Activated CD8-positive, alpha-beta T cell treated with anti-CD3 and anti-CD28 coated beads for 36 hours (primary cell): ENCODE measurements at regions not wholly inside any gene's neighbourhood (a gene's known extent, or its start where the extent isn't known, plus 50 kb on each side); places are given as distances from the start of the nearest gene placed in this dataset.
"Not testable (repeated sequence)": the region's sequence is repeated elsewhere in the genome, so short reads cannot be mapped to it uniquely, and the experiment has no call there.

Source experiments
- ATAC-seq: fragments of 200-7000 bp; cut with Tn5 transposase; one replicate; pipeline ENCODE4 v1.10.0; 2021; ENCODE audit warnings: mild to moderate bottlenecking, moderate library complexity
- CTCF ChIA-PET: fragments of 350-600 bp; sonication (Branson Sonifier 250); formaldehyde crosslinking; loops from one replicate; lab custom pipeline; 2021; ENCODE audit warnings: antibody characterized with exemption; lab: Charles Lee
- POLR2A ChIA-PET: fragments of 350-600 bp; sonication (Branson Sonifier 250); formaldehyde crosslinking; loops from one replicate; lab custom pipeline; 2021; ENCODE audit warnings: antibody characterized with exemption; lab: Charles Lee
- DNase-seq: peaks from one replicate; pipeline ENCODE4 v3.0.0-alpha.2; 2020
- H3K27ac Mint-ChIP-seq: one replicate; pipeline ENCODE4 v1.8.0; 2021; ENCODE audit warnings: mild to moderate bottlenecking, mixed read lengths
- H3K27me3 Mint-ChIP-seq: one replicate; pipeline ENCODE4 v1.8.0; 2021; ENCODE audit warnings: mixed read lengths
- H3K36me3 Mint-ChIP-seq: one replicate; pipeline ENCODE4 v1.8.0; 2021; ENCODE audit warnings: low read depth, mixed read lengths
- H3K4me1 Mint-ChIP-seq: one replicate; pipeline ENCODE4 v1.8.0; 2021; ENCODE audit warnings: low read depth, mixed read lengths
- H3K4me3 Mint-ChIP-seq: one replicate; pipeline ENCODE4 v1.8.0; 2021; ENCODE audit warnings: mild to moderate bottlenecking, moderate library complexity, mixed read lengths
- H3K9me3 Mint-ChIP-seq: one replicate; pipeline ENCODE4 v1.8.0; 2021; ENCODE audit warnings: mixed read lengths
- CTCF ChIP-seq: fragments of 200-600 bp; IDR thresholded peaks from one replicate; pipeline ENCODE4 v1.8.0; 2022; ENCODE audit warnings: antibody characterized with exemption, mild to moderate bottlenecking
- intact Hi-C: fragments of 100-400 bp; cut with micrococcal nuclease; formaldehyde crosslinking; loops from one replicate; pipeline ENCODE4 v1.10.0; 2022

GRCh38 chr9:135173066-135173465, 85.6 kb downstream of the OLFM1 start:
- DNase-seq (no peak), ATAC-seq (no peak)
- no peaks in the 10 kb centered on the region for H3K27me3 Mint-ChIP-seq
- no peak for TF ChIP-seq CTCF
- no peak overlapping the region for H3K4me3 Mint-ChIP-seq
- no peaks in the 10 kb centered on the region for H3K4me1 Mint-ChIP-seq
- intact Hi-C loops, result no loop called here
- H3K9me3 Mint-ChIP-seq, result no peaks in the 10 kb centered on the region
- CTCF ChIA-PET, result no interaction called here
- POLR2A ChIA-PET, result no interaction called here
- no peaks in the 10 kb centered on the region for H3K36me3 Mint-ChIP-seq
- no peak overlapping the region for H3K27ac Mint-ChIP-seq

- intact Hi-C loops, result no loop called here
- ATAC-seq, result no peak
- H3K4me3 Mint-ChIP-seq, result no peak overlapping the region
- H3K36me3 Mint-ChIP-seq, result no peaks in the 10 kb centered on the region
- H3K9me3 Mint-ChIP-seq, result no peaks in the 10 kb centered on the region
- H3K27ac Mint-ChIP-seq, result no peak overlapping the region
- no peaks in the 10 kb centered on the region for H3K27me3 Mint-ChIP-seq
- H3K4me1 Mint-ChIP-seq, result no peaks in the 10 kb centered on the region
- ChIA-PET POLR2A (no interaction called here), CTCF (no interaction called here)
- no peak for TF ChIP-seq CTCF
- DNase-seq, result no peak
These were observed 86.8 kb downstream of the OLFM1 start for GRCh38 chr9:135174248-135174647.

GRCh38 chr9:135174981-135175380, 87.5 kb downstream of the OLFM1 start:
- ChIA-PET POLR2A (no interaction called here), CTCF (no interaction called here)
- DNase-seq (no peak), ATAC-seq (no peak)
- no peaks in the 10 kb centered on the region for H3K9me3 Mint-ChIP-seq
- TF ChIP-seq CTCF, result no peak
- no peaks in the 10 kb centered on the region for H3K27me3 Mint-ChIP-seq
- intact Hi-C loops, result no loop called here
- no peak overlapping the region for H3K27ac Mint-ChIP-seq
- no peaks in the 10 kb centered on the region for H3K36me3 Mint-ChIP-seq
- H3K4me3 Mint-ChIP-seq, result no peak overlapping the region
- H3K4me1 Mint-ChIP-seq, result no peaks in the 10 kb centered on the region

GRCh38 chr9:135176284-135176683, 88.8 kb downstream of the OLFM1 start:
- ChIA-PET POLR2A (no interaction called here), CTCF (no interaction called here)
- no peak overlapping the region for H3K27ac Mint-ChIP-seq
- no peaks in the 10 kb centered on the region for H3K9me3 Mint-ChIP-seq
- H3K36me3 Mint-ChIP-seq, result no peaks in the 10 kb centered on the region
- no peak for DNase-seq
- H3K27me3 Mint-ChIP-seq, result no peaks in the 10 kb centered on the region
- TF ChIP-seq CTCF, result no peak
- intact Hi-C loops, result no loop called here
- no peaks in the 10 kb centered on the region for H3K4me1 Mint-ChIP-seq
- no peak overlapping the region for H3K4me3 Mint-ChIP-seq
- no peak for ATAC-seq

GRCh38 chr9:135177562-135177961, 90.1 kb downstream of the OLFM1 start:
- CTCF ChIA-PET, POLR2A ChIA-PET, H3K27ac Mint-ChIP-seq, H3K4me3 Mint-ChIP-seq, ATAC-seq, H3K27me3 Mint-ChIP-seq, H3K36me3 Mint-ChIP-seq, H3K4me1 Mint-ChIP-seq, intact Hi-C loops, DNase-seq, H3K9me3 Mint-ChIP-seq: not testable (repeated sequence)

- H3K27me3 Mint-ChIP-seq, result no peaks in the 10 kb centered on the region
- DNase-seq (no peak), ATAC-seq (no peak)
- no peak overlapping the region for H3K27ac Mint-ChIP-seq
- ChIA-PET CTCF (no interaction called here), POLR2A (no interaction called here)
- H3K4me1 Mint-ChIP-seq, result no peaks in the 10 kb centered on the region
- intact Hi-C loops, result no loop called here
- H3K4me3 Mint-ChIP-seq, result no peak overlapping the region
- H3K9me3 Mint-ChIP-seq, result no peaks in the 10 kb centered on the region
- no peaks in the 10 kb centered on the region for H3K36me3 Mint-ChIP-seq
- no peak for TF ChIP-seq CTCF
These were observed 91.0 kb downstream of the OLFM1 start for GRCh38 chr9:135178498-135178897.
